DOHH2 (cell line): ENCODE measurements at regions not wholly inside any gene's neighbourhood (a gene's known extent, or its start where the extent isn't known, plus 50 kb on each side); places are given as distances from the start of the nearest gene placed in this dataset.

Experiments used
- H3F3A ChIP-seq: fragments of 200-600 bp; sonication (generic), shearing (Covaris generic); 2 replicates; pipeline ENCODE4 v1.6.0; 2016; ENCODE audit warnings: antibody characterized with exemption, mild to moderate bottlenecking; ENCODE audit not compliant: control insufficient read depth, insufficient read depth
- H3K27ac ChIP-seq: fragments of 200-600 bp; sonication (generic); 2 replicates; pipeline ENCODE4 v1.5.1; 2014; ENCODE audit warnings: low read depth, mild to moderate bottlenecking, low read length, moderate library complexity
- H3K27me3 ChIP-seq: fragments of 200-600 bp; sonication (generic); 2 replicates; pipeline ENCODE4 v1.6.1; 2014; ENCODE audit warnings: mild to moderate bottlenecking, low read length, mixed read lengths; ENCODE audit not compliant: control insufficient read depth
- H3K36me3 ChIP-seq: fragments of 200-600 bp; sonication (generic); 2 replicates; pipeline ENCODE4 v1.6.1; 2014; ENCODE audit warnings: mild to moderate bottlenecking, low read length, moderate library complexity, mixed read lengths; ENCODE audit not compliant: control insufficient read depth
- H3K4me1 ChIP-seq: fragments of 200-600 bp; sonication (generic); 2 replicates; pipeline ENCODE4 v1.6.1; 2014; ENCODE audit warnings: mild to moderate bottlenecking, low read length, mixed read lengths; ENCODE audit not compliant: control insufficient read depth
- H3K4me2 ChIP-seq: fragments of 200-600 bp; sonication (generic); 2 replicates; pipeline ENCODE4 v1.6.0; 2014; ENCODE audit warnings: mild to moderate bottlenecking, low read length, moderate library complexity
- H3K4me3 ChIP-seq: fragments of 200-600 bp; sonication (generic); 2 replicates; pipeline ENCODE4 v1.5.1; 2014; ENCODE audit warnings: mild to moderate bottlenecking, low read length, mixed read lengths
- H3K79me2 ChIP-seq: fragments of 200-600 bp; sonication (generic); 2 replicates; pipeline ENCODE4 v1.6.1; 2014; ENCODE audit warnings: mild to moderate bottlenecking, low read length, mixed read lengths; ENCODE audit not compliant: control insufficient read depth
- H3K9me2 ChIP-seq: fragments of 200-600 bp; sonication (generic); replicated peaks from 2 replicates; pipeline ENCODE4 v1.6.1; 2014; ENCODE audit warnings: mild to moderate bottlenecking, low read length, mixed read lengths; ENCODE audit not compliant: control insufficient read depth
- H3K9me3 ChIP-seq: fragments of 200-600 bp; sonication (generic); 2 replicates; pipeline ENCODE4 v1.6.1; 2014; ENCODE audit warnings: antibody characterized with exemption, low read length, mixed read lengths; ENCODE audit not compliant: control insufficient read depth, insufficient read depth
- H4K20me1 ChIP-seq: fragments of 200-600 bp; sonication (generic); 2 replicates; pipeline ENCODE4 v1.6.0; 2014; ENCODE audit warnings: low read depth, mild to moderate bottlenecking, antibody characterized with exemption, low read length, moderate library complexity; ENCODE audit not compliant: control insufficient read depth, insufficient read depth
- CTCF ChIP-seq: fragments of 200-600 bp; sonication (generic); IDR thresholded peaks from one replicate; pipeline ENCODE4 v1.5.1; 2014; ENCODE audit warnings: antibody characterized with exemption, mild to moderate bottlenecking, low read depth, low read length; ENCODE audit not compliant: poor library complexity, severe bottlenecking
- EZH2phosphoT487 ChIP-seq: fragments of 200-600 bp; sonication (generic); IDR thresholded peaks from 2 replicates; pipeline ENCODE4 v1.6.1; 2017; ENCODE audit warnings: borderline replicate concordance, mild to moderate bottlenecking, antibody characterized with exemption, low read length, moderate library complexity, mixed read lengths

GRCh38 chr11:95586661-95587060 is 202.9 kb downstream of the FAM76B start:
- no peaks in the 10 kb centered on the region for H3K27me3 ChIP-seq
- no peak overlapping the region for H3K27ac ChIP-seq
- no peaks in the 10 kb centered on the region for H3K9me3 ChIP-seq
- no peak overlapping the region for H3K4me3 ChIP-seq
- no peaks in the 10 kb centered on the region for H4K20me1 ChIP-seq
- no peaks in the 10 kb centered on the region for H3K79me2 ChIP-seq
- no peaks in the 10 kb centered on the region for H3F3A ChIP-seq
- no peaks in the 10 kb centered on the region for H3K9me2 ChIP-seq
- H3K36me3 ChIP-seq: no peaks in the 10 kb centered on the region
- no peak overlapping the region for H3K4me2 ChIP-seq
- peaks cover 9% of the 10 kb centered on the region for H3K4me1 ChIP-seq
- TF ChIP-seq CTCF (no peak), EZH2phosphoT487 (no peak)

GRCh38 chr11:95586155-95586554 is 203.4 kb downstream of the FAM76B start:
- Histone ChIP-seq H3K36me3 (no peaks in the 10 kb centered on the region), H4K20me1 (no peaks in the 10 kb centered on the region), H3K79me2 (no peaks in the 10 kb centered on the region), H3K4me2 (no peak overlapping the region), H3K27ac (no peak overlapping the region), H3K4me3 (no peak overlapping the region), H3F3A (no peaks in the 10 kb centered on the region), H3K9me2 (no peaks in the 10 kb centered on the region), H3K27me3 (no peaks in the 10 kb centered on the region), H3K9me3 (no peaks in the 10 kb centered on the region), H3K4me1 (peaks cover 9% of the 10 kb centered on the region)
- TF ChIP-seq CTCF: no peak
- TF ChIP-seq EZH2phosphoT487: no peak

GRCh38 chr11:95585752-95586077 is 203.9 kb downstream of the FAM76B start:
- H3K79me2 ChIP-seq: no peaks in the 10 kb centered on the region
- no peak overlapping the region for H3K4me3 ChIP-seq
- H3F3A ChIP-seq: no peaks in the 10 kb centered on the region
- H3K27me3 ChIP-seq: no peaks in the 10 kb centered on the region
- no peaks in the 10 kb centered on the region for H3K36me3 ChIP-seq
- TF ChIP-seq EZH2phosphoT487 (no peak), CTCF (no peak)
- no peaks in the 10 kb centered on the region for H3K9me2 ChIP-seq
- no peaks in the 10 kb centered on the region for H4K20me1 ChIP-seq
- no peak overlapping the region for H3K27ac ChIP-seq
- peaks cover 9% of the 10 kb centered on the region for H3K4me1 ChIP-seq
- H3K9me3 ChIP-seq: no peaks in the 10 kb centered on the region
- no peak overlapping the region for H3K4me2 ChIP-seq
